Naive thymus-derived CD4-positive, alpha-beta T cell (primary cell): ENCODE measurements at regions not wholly inside any gene's neighbourhood (a gene's known extent, or its start where the extent isn't known, plus 50 kb on each side); places are given as distances from the start of the nearest gene placed in this dataset.

ENCODE experiments used
- ATAC-seq: fragments of 150-1000 bp; cut with Tn5 transposase; 2 replicates; pipeline ENCODE4 v1.10.0; 2021; ENCODE audit warnings: mild to moderate bottlenecking, moderate library complexity
- CTCF ChIA-PET: fragments of 350-600 bp; sonication (Branson Sonifier 250); formaldehyde crosslinking; loops from one replicate; lab custom pipeline; 2021; ENCODE audit warnings: antibody characterized with exemption; lab: Charles Lee
- POLR2A ChIA-PET: fragments of 350-600 bp; sonication (Branson Sonifier 250); formaldehyde crosslinking; loops from one replicate; lab custom pipeline; 2021; ENCODE audit warnings: antibody characterized with exemption, inconsistent platforms; lab: Charles Lee
- DNase-seq, 9 donors: peaks; one replicate each; pipeline versions ENCODE4 v3.0.0 to v3.0.0-alpha.2; 2020 to 2022; ENCODE audit warnings: mixed read lengths in 1 of 9
- H3K27ac ChIP-seq: one replicate; pipeline ENCODE4 v1.7.0; 2013; ENCODE audit warnings: mild to moderate bottlenecking, low read depth, low read length, moderate library complexity
- H3K27me3 ChIP-seq, 2 donors: one replicate each; pipeline ENCODE4 v1.7.0; 2013; ENCODE audit warnings: low read length in 2 of 2, mild to moderate bottlenecking in 2 of 2, moderate library complexity in 2 of 2; ENCODE audit not compliant: control insufficient read depth in 2 of 2, insufficient read depth in 2 of 2
- H3K36me3 ChIP-seq, 3 experiments: 1 replicate in 2 of 3; 2 replicates in 1 of 3; pipeline ENCODE4 v1.7.0; 2013; ENCODE audit warnings: low read length in 3 of 3, mild to moderate bottlenecking in 3 of 3, moderate library complexity in 1 of 3; ENCODE audit not compliant: insufficient read depth in 3 of 3, control insufficient read depth in 2 of 3
- H3K4me1 ChIP-seq, 2 donors: one replicate each; pipeline ENCODE4 v1.7.0; 2013; ENCODE audit warnings: low read length in 2 of 2, mild to moderate bottlenecking in 2 of 2, moderate library complexity in 1 of 2; ENCODE audit not compliant: control insufficient read depth in 2 of 2, insufficient read depth in 2 of 2
- H3K4me3 ChIP-seq: 2 replicates; pipeline ENCODE4 v1.7.0; 2013; ENCODE audit warnings: mild to moderate bottlenecking, low read length
- H3K9me3 ChIP-seq, 3 experiments: 1 replicate in 2 of 3; 2 replicates in 1 of 3; pipeline ENCODE4 v1.7.0; 2013; ENCODE audit warnings: low read length in 3 of 3; ENCODE audit not compliant: control insufficient read depth in 2 of 3
- H3K27ac Mint-ChIP-seq, 9 donors: one replicate each; pipeline ENCODE4 v1.8.0; 2020 to 2022; ENCODE audit warnings: mixed read lengths in 9 of 9, mild to moderate bottlenecking in 8 of 9, moderate library complexity in 5 of 9, inconsistent platforms in 2 of 9
- H3K27me3 Mint-ChIP-seq, 5 donors: one replicate each; pipeline ENCODE4 v1.8.0; 2021 to 2022; ENCODE audit warnings: mixed read lengths in 5 of 5, mild to moderate bottlenecking in 1 of 5
- H3K36me3 Mint-ChIP-seq, 5 donors: one replicate each; pipeline ENCODE4 v1.8.0; 2020 to 2022; ENCODE audit warnings: mixed read lengths in 5 of 5, mild to moderate bottlenecking in 3 of 5, inconsistent platforms in 1 of 5
- H3K4me1 Mint-ChIP-seq, 7 donors: one replicate each; pipeline ENCODE4 v1.8.0; 2020 to 2022; ENCODE audit warnings: mixed read lengths in 7 of 7, mild to moderate bottlenecking in 3 of 7, inconsistent platforms in 1 of 7
- H3K4me3 Mint-ChIP-seq, 10 donors: one replicate each; pipeline ENCODE4 v1.8.0; 2020 to 2022; ENCODE audit warnings: mild to moderate bottlenecking in 10 of 10, mixed read lengths in 10 of 10, moderate library complexity in 6 of 10, inconsistent platforms in 2 of 10
- H3K9me3 Mint-ChIP-seq, 11 donors: one replicate each; pipeline ENCODE4 v1.8.0; 2020 to 2022; ENCODE audit warnings: mixed read lengths in 11 of 11, mild to moderate bottlenecking in 4 of 11, inconsistent platforms in 1 of 11, moderate library complexity in 1 of 11
- intact Hi-C, 2 donors: fragments of 100-400 bp; cut with micrococcal nuclease; formaldehyde crosslinking; loops; one replicate each; pipeline ENCODE4 v1.15.1; 2023

DNA sequence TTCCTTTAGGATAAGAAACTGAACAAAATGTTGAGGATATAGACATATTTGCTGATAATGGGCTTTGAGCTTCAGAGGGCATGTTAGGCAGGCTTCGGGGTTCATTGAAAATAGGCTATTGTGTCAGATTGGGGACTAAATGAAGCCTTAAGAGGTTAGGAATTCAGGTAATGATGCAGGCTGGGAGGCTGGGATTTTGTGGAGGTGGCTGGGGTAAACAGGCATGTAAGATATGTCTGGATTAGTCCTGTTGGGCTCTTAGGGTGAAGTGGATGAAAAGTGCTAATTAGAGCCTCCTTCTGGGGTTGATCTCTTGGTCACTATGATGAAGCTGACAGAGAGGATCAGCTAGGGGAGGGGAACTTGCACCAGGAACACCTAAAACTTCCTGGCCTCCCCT, 80.2 kb upstream of the ESX1 start:
- Mint-ChIP-seq H3K4me3 (no peak overlapping the region), H3K36me3 (no peaks in the 10 kb centered on the region), H3K27me3 (peaks cover 0 to 4% (median 0%) of the 10 kb centered on the region in 5 donors), H3K4me1 (no peaks in the 10 kb centered on the region), H3K27ac (no peak overlapping the region), H3K9me3 (no peaks in the 10 kb centered on the region)
- Histone ChIP-seq H3K36me3 (no peaks in the 10 kb centered on the region), H3K27ac (no peak overlapping the region), H3K9me3 (no peaks in the 10 kb centered on the region), H3K4me3 (no peak overlapping the region), H3K27me3 (no peaks in the 10 kb centered on the region), H3K4me1 (no peaks in the 10 kb centered on the region)
- ATAC-seq = no peak
- POLR2A ChIA-PET = no interaction called here
- intact Hi-C loops = no loop called here
- CTCF ChIA-PET = no interaction called here
- DNase-seq = no peak

DNA sequence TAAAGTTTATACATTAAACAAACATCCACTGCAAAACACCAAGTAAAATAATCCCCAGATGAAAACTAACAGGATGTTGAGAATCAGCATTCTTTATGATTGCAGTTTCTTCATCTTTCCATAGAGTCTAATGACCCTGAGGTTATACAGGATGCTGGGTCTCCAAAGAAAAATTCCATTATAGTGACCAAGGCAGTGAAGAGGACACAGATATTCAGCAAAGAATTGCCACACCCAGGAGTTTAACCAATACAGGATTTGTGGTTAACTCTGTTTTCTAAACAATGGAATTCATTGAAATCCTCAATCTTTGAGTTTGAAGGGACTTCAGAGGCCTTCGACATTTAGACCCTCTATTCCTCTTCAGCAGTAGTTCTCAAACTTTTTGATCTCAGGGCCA, 76.2 kb upstream of the ESX1 start:
- Mint-ChIP-seq H3K27me3 (peaks cover 0 to 4% (median 0%) of the 10 kb centered on the region in 5 donors), H3K36me3 (no peaks in the 10 kb centered on the region), H3K4me3 (no peak overlapping the region), H3K27ac (no peak overlapping the region), H3K4me1 (no peaks in the 10 kb centered on the region), H3K9me3 (peaks cover 0 to 3% (median 0%) of the 10 kb centered on the region in 11 donors)
- DNase-seq (no peak), ATAC-seq (no peak)
- ChIA-PET POLR2A (no interaction called here), CTCF (no interaction called here)
- no peaks in the 10 kb centered on the region for H3K9me3 ChIP-seq
- no peaks in the 10 kb centered on the region for H3K36me3 ChIP-seq
- no peaks in the 10 kb centered on the region for H3K27me3 ChIP-seq
- intact Hi-C loops = no loop called here
- H3K4me3 ChIP-seq = no peak overlapping the region
- no peak overlapping the region for H3K27ac ChIP-seq
- no peaks in the 10 kb centered on the region for H3K4me1 ChIP-seq

DNA sequence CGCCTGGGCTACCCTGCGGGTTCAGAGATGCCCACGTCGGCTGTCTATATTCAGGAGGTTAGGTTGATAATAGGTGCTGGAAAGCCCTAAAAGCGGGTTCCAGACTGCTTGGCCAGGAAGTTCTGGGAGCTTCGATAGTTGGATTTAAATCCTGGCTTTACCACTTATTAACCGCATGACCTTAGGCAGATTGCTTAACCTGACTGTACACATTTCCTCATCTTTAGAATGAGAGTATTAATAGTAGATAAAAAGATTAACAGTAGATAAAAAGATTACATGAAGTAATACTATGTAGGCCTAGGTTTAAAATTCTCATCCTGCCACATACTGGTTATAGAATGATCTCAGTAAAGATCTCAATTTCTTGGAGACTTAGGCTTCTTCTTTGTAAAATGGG, 75.0 kb upstream of the ESX1 start:
- Histone ChIP-seq H3K4me1 (no peaks in the 10 kb centered on the region), H3K27ac (no peak overlapping the region), H3K4me3 (no peak overlapping the region), H3K36me3 (no peaks in the 10 kb centered on the region), H3K9me3 (no peaks in the 10 kb centered on the region), H3K27me3 (no peaks in the 10 kb centered on the region)
- ChIA-PET POLR2A (no interaction called here), CTCF (no interaction called here)
- Mint-ChIP-seq H3K27me3 (peaks cover 0 to 4% (median 0%) of the 10 kb centered on the region in 5 donors), H3K27ac (no peak overlapping the region), H3K4me1 (no peaks in the 10 kb centered on the region), H3K36me3 (no peaks in the 10 kb centered on the region), H3K9me3 (peaks cover 0 to 3% (median 0%) of the 10 kb centered on the region in 11 donors), H3K4me3 (no peak overlapping the region)
- intact Hi-C loops = no loop called here
- no peak for DNase-seq
- no peak for ATAC-seq

GRCh38 chrX:104325213-104325585, 70.5 kb upstream of the ESX1 start:
- POLR2A ChIA-PET = no interaction called here

GRCh38 chrX:104324461-104325212, 69.9 kb upstream of the ESX1 start:
- intact Hi-C loops = no loop called here
- Histone ChIP-seq H3K4me1 (no peaks in the 10 kb centered on the region), H3K27ac (no peak overlapping the region), H3K9me3 (no peaks in the 10 kb centered on the region), H3K4me3 (no peak overlapping the region), H3K36me3 (no peaks in the 10 kb centered on the region), H3K27me3 (no peaks in the 10 kb centered on the region)
- H3K36me3 Mint-ChIP-seq = no peaks in the 10 kb centered on the region
- ATAC-seq = no peak
- H3K4me1 Mint-ChIP-seq = no peaks in the 10 kb centered on the region
- ChIA-PET CTCF (no interaction called here), POLR2A (no interaction called here)
- H3K27me3 Mint-ChIP-seq = peaks cover 0 to 4% (median 0%) of the 10 kb centered on the region in 5 donors
- H3K9me3 Mint-ChIP-seq = peaks cover 0 to 3% (median 0%) of the 10 kb centered on the region in 11 donors
- no peak overlapping the region for H3K4me3 Mint-ChIP-seq
- H3K27ac Mint-ChIP-seq = peak overlapping the region in 1 of 9 donors; percentile 12
- DNase-seq = no peak

More at GRCh38 chrX:104325213-104325585, 70.5 kb upstream of the ESX1 start:
- no peak overlapping the region for H3K4me3 ChIP-seq
- no peak for ATAC-seq
- no peak overlapping the region for H3K4me3 Mint-ChIP-seq
- CTCF ChIA-PET = no interaction called here
- peak overlapping the region in 1 of 9 donors; percentile 12 for H3K27ac Mint-ChIP-seq
- no peaks in the 10 kb centered on the region for H3K4me1 ChIP-seq
- H3K9me3 Mint-ChIP-seq = peaks cover 0 to 3% (median 0%) of the 10 kb centered on the region in 11 donors
- peaks cover 0 to 4% (median 0%) of the 10 kb centered on the region in 5 donors for H3K27me3 Mint-ChIP-seq
- DNase-seq = no peak
- H3K36me3 ChIP-seq = no peaks in the 10 kb centered on the region
- H3K27me3 ChIP-seq = no peaks in the 10 kb centered on the region
- no peak overlapping the region for H3K27ac ChIP-seq
- no peaks in the 10 kb centered on the region for H3K4me1 Mint-ChIP-seq
- no peaks in the 10 kb centered on the region for H3K36me3 Mint-ChIP-seq
- no peaks in the 10 kb centered on the region for H3K9me3 ChIP-seq
- intact Hi-C loops = no loop called here

DNA sequence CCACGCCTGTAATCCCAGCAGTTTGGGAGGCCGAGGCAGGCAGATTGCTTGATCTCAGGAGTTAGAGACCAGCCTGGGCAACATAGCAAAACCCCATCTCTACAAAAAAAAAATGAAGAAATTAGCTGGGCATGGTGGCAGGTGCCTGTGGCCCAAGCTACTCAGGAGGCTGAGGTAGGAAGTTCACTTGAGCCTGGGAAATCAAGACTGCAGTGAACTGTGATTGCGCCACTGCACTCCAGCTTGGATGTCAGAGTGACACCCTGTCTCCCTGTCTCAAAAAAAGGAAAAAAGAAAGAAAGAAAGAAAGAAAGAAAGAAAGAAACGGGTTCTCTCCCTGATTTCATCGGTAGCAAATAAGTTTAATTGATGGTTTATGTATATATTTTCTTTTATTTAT, 64.6 kb upstream of the ESX1 start:
- Mint-ChIP-seq H3K36me3 (no peaks in the 10 kb centered on the region), H3K9me3 (no peaks in the 10 kb centered on the region), H3K4me1 (no peaks in the 10 kb centered on the region), H3K27ac (no peak overlapping the region), H3K27me3 (no peaks in the 10 kb centered on the region), H3K4me3 (no peak overlapping the region)
- ChIA-PET CTCF (no interaction called here), POLR2A (no interaction called here)
- H3K9me3 ChIP-seq = no peaks in the 10 kb centered on the region
- no peaks in the 10 kb centered on the region for H3K4me1 ChIP-seq
- no peak for DNase-seq
- no peak overlapping the region for H3K4me3 ChIP-seq
- H3K36me3 ChIP-seq = no peaks in the 10 kb centered on the region
- H3K27me3 ChIP-seq = no peaks in the 10 kb centered on the region
- no peak for ATAC-seq
- intact Hi-C loops = no loop called here
- H3K27ac ChIP-seq = no peak overlapping the region

DNA sequence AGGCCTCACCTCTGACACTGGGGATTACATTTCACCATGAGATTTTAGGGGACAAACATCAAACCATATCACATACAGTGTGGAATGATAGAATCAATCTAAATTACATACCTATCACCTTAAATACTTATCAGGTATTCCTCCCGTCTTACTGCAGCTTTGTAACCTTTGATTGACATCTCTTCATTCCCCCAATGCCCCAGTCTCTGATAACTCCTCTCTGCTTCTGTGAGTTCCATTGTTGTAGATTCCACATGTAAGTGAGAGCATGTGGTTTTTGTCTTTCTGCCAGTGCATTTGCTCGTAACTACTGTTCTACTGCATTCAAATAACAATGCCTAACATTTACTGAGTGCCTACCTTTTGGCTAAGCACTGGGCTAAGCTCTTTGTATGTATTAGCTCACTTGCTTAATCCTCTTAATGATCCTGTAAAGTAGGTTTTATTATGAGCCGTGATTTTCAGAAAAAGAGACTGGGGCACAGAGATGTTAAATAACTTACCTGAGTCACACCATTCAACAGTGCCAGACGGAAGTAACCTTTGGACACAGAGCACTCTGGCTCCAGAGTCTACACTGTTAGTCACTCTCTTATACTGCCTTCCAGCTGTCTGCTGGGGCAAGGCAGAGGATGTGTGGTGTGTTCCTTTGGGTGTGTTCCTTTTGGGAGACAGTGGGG, 63.7 kb upstream of the ESX1 start:
- POLR2A ChIA-PET = no interaction called here
- H3K9me3 Mint-ChIP-seq = no peaks in the 10 kb centered on the region
- ATAC-seq = no peak

More for the DNA sequence above, 63.7 kb upstream of the ESX1 start:
- H3K27ac Mint-ChIP-seq = no peak overlapping the region
- Histone ChIP-seq H3K9me3 (no peaks in the 10 kb centered on the region), H3K36me3 (no peaks in the 10 kb centered on the region), H3K4me3 (no peak overlapping the region), H3K27ac (no peak overlapping the region), H3K27me3 (no peaks in the 10 kb centered on the region), H3K4me1 (no peaks in the 10 kb centered on the region)
- no peaks in the 10 kb centered on the region for H3K27me3 Mint-ChIP-seq
- H3K4me3 Mint-ChIP-seq = no peak overlapping the region
- intact Hi-C loops = no loop called here
- CTCF ChIA-PET = interaction anchor here (0.6 kb wide), 1 partner anchor 1260 kb away, joined by 3 read pairs; no protein-coding TSS in a partner anchor
- no peaks in the 10 kb centered on the region for H3K36me3 Mint-ChIP-seq
- H3K4me1 Mint-ChIP-seq = no peaks in the 10 kb centered on the region
- DNase-seq = no peak
